HEK293 (cell line): ENCODE measurements at regions not wholly inside any gene's neighbourhood (a gene's known extent, or its start where the extent isn't known, plus 50 kb on each side); places are given as distances from the start of the nearest gene placed in this dataset.

Experiments
- CTCF ChIA-PET: fragments of 350-600 bp; formaldehyde crosslinking; extraction: SDS; loops from one replicate; lab custom pipeline; 2021; ENCODE audit warnings: antibody characterized with exemption; lab: Yijun Ruan, JAX
- POLR2A ChIA-PET: fragments of 300-600 bp; formaldehyde crosslinking; extraction: SDS; loops from one replicate; lab custom pipeline; 2020; ENCODE audit warnings: antibody characterized with exemption, inconsistent platforms; lab: Yijun Ruan, JAX
- H3K27ac ChIP-seq: fragments of 200-500 bp; sonication (Bioruptor generic); 2 replicates; pipeline ENCODE4 v1.5.1; 2014; ENCODE audit warnings: low read depth, low read length, control low read depth, inconsistent platforms; ENCODE audit errors: extremely low read depth
- H3K36me3 ChIP-seq, 2 experiments: fragments of 200-500 bp in 1 of 2; sonication (Bioruptor generic) in 1 of 2; 1 replicate in 1 of 2; 2 replicates in 1 of 2; pipeline ENCODE4 v1.5.1; 2014 to 2017; ENCODE audit warnings: inconsistent platforms in 2 of 2, low read length in 2 of 2; ENCODE audit not compliant: control insufficient read depth in 2 of 2, insufficient read depth in 1 of 2
- H3K4me1 ChIP-seq: fragments of 200-500 bp; sonication (Bioruptor generic); 2 replicates; pipeline ENCODE4 v1.5.1; 2014; ENCODE audit warnings: mild to moderate bottlenecking, low read length, inconsistent platforms; ENCODE audit not compliant: control insufficient read depth, insufficient read depth
- H3K4me3 ChIP-seq: 2 replicates; pipeline ENCODE4 v1.5.1; 2011; ENCODE audit warnings: low read depth, mild to moderate bottlenecking, control low read depth, low read length, moderate library complexity
- H3K9me3 ChIP-seq: fragments of 200-500 bp; sonication (Bioruptor generic); 2 replicates; pipeline ENCODE4 v1.5.1; 2014; ENCODE audit warnings: low read depth, low read length, inconsistent platforms; ENCODE audit not compliant: control insufficient read depth, insufficient read depth
- GLIS1 ChIP-seq: fragments of 450-650 bp; formaldehyde crosslinking; IDR thresholded peaks from 2 replicates; pipeline ENCODE4 v1.5.1; 2016; ENCODE audit warnings: missing biosample characterization, missing genetic modification characterization
- OSR2 ChIP-seq: fragments of 450-650 bp; formaldehyde crosslinking; IDR thresholded peaks from 2 replicates; pipeline ENCODE4 v1.5.1; 2016; ENCODE audit warnings: missing biosample characterization, missing genetic modification characterization
- PRDM1 ChIP-seq: fragments of 450-650 bp; formaldehyde crosslinking; IDR thresholded peaks from 2 replicates; pipeline ENCODE4; 2016; ENCODE audit warnings: missing biosample characterization, missing genetic modification characterization
- SP3 ChIP-seq: fragments of 450-650 bp; formaldehyde crosslinking; IDR thresholded peaks from 2 replicates; pipeline ENCODE4 v1.5.1; 2016; ENCODE audit warnings: missing biosample characterization, missing genetic modification characterization
- TRIM28 ChIP-seq: IDR thresholded peaks from 2 replicates; pipeline ENCODE4 v1.6.1; 2011; ENCODE audit warnings: low read length, control low read depth, borderline replicate concordance
- ZFHX2 ChIP-seq: fragments of 450-650 bp; formaldehyde crosslinking; conservative IDR thresholded peaks from 2 replicates; pipeline ENCODE4 v1.5.1; 2016; ENCODE audit warnings: missing biosample characterization, missing genetic modification characterization
- ZIC2 ChIP-seq: fragments of 450-650 bp; formaldehyde crosslinking; IDR thresholded peaks from 2 replicates; pipeline ENCODE4 v1.5.1; 2016; ENCODE audit warnings: missing biosample characterization, missing genetic modification characterization
- ZNF133 ChIP-seq: fragments of 450-650 bp; formaldehyde crosslinking; IDR thresholded peaks from 2 replicates; pipeline ENCODE4 v1.5.1; 2016; ENCODE audit warnings: missing biosample characterization, missing genetic modification characterization
- ZNF292 ChIP-seq: fragments of 450-650 bp; formaldehyde crosslinking; IDR thresholded peaks from 2 replicates; pipeline ENCODE4 v1.5.1; 2016; ENCODE audit warnings: low read depth, missing biosample characterization, missing genetic modification characterization, borderline replicate concordance
- ZNF350 ChIP-seq: fragments of 450-650 bp; formaldehyde crosslinking; IDR thresholded peaks from 2 replicates; pipeline ENCODE4 v1.5.0; 2017; ENCODE audit warnings: missing biosample characterization, mild to moderate bottlenecking, missing genetic modification characterization
- ZNF404 ChIP-seq: fragments of 450-650 bp; formaldehyde crosslinking; IDR thresholded peaks from 2 replicates; pipeline ENCODE4 v1.5.1; 2017; ENCODE audit warnings: missing biosample characterization, missing genetic modification characterization
- ZNF423 ChIP-seq: fragments of 450-650 bp; formaldehyde crosslinking; IDR thresholded peaks from 2 replicates; pipeline ENCODE4 v1.5.1; 2016; ENCODE audit warnings: missing biosample characterization, missing genetic modification characterization
- ZNF48 ChIP-seq: fragments of 450-650 bp; formaldehyde crosslinking; IDR thresholded peaks from 2 replicates; pipeline ENCODE4 v1.5.1; 2016; ENCODE audit warnings: missing biosample characterization, missing genetic modification characterization
- ZNF600 ChIP-seq: fragments of 450-650 bp; formaldehyde crosslinking; IDR thresholded peaks from 2 replicates; pipeline ENCODE4 v1.5.1; 2016; ENCODE audit warnings: missing biosample characterization, missing genetic modification characterization
- ZNF610 ChIP-seq: fragments of 450-650 bp; formaldehyde crosslinking; IDR thresholded peaks from 2 replicates; pipeline ENCODE4 v1.5.1; 2016; ENCODE audit warnings: missing biosample characterization, missing genetic modification characterization, borderline replicate concordance
- ZNF621 ChIP-seq: fragments of 450-650 bp; formaldehyde crosslinking; IDR thresholded peaks from 2 replicates; pipeline ENCODE4 v1.5.1; 2017; ENCODE audit warnings: missing biosample characterization, missing genetic modification characterization
- ZNF629 ChIP-seq: fragments of 450-650 bp; formaldehyde crosslinking; IDR thresholded peaks from 2 replicates; pipeline ENCODE4 v1.5.1; 2017; ENCODE audit warnings: missing biosample characterization, missing genetic modification characterization
- ZSCAN23 ChIP-seq: fragments of 450-650 bp; formaldehyde crosslinking; IDR thresholded peaks from 2 replicates; pipeline ENCODE4 v1.5.1; 2016; ENCODE audit warnings: missing biosample characterization, missing genetic modification characterization
- TF ChIP-seq, protein P1 (sequence below): fragments of 450-650 bp; formaldehyde crosslinking; IDR thresholded peaks from 2 replicates; pipeline ENCODE4 v1.5.1; 2017; ENCODE audit warnings: missing biosample characterization, missing genetic modification characterization
- TF ChIP-seq, protein P2 (sequence below): fragments of 450-650 bp; formaldehyde crosslinking; IDR thresholded peaks from 2 replicates; pipeline ENCODE4; 2016; ENCODE audit warnings: missing biosample characterization, missing genetic modification characterization
- TF ChIP-seq, protein P3 (sequence below): fragments of 450-650 bp; formaldehyde crosslinking; IDR thresholded peaks from 2 replicates; pipeline ENCODE4 v1.5.1; 2016; ENCODE audit warnings: missing biosample characterization, missing genetic modification characterization
- TF ChIP-seq, protein P4 (sequence below): fragments of 450-650 bp; formaldehyde crosslinking; IDR thresholded peaks from 2 replicates; pipeline ENCODE4 v1.5.1; 2016; ENCODE audit warnings: missing biosample characterization, missing genetic modification characterization
- TF ChIP-seq, protein P5 (sequence below): fragments of 450-650 bp; formaldehyde crosslinking; IDR thresholded peaks from 2 replicates; pipeline ENCODE4 v1.5.1; 2016; ENCODE audit warnings: missing biosample characterization, missing genetic modification characterization, borderline replicate concordance
- TF ChIP-seq, protein P6 (sequence below): fragments of 450-650 bp; formaldehyde crosslinking; IDR thresholded peaks from 2 replicates; pipeline ENCODE4 v1.5.1; 2017; ENCODE audit warnings: missing biosample characterization, missing genetic modification characterization

DNA sequence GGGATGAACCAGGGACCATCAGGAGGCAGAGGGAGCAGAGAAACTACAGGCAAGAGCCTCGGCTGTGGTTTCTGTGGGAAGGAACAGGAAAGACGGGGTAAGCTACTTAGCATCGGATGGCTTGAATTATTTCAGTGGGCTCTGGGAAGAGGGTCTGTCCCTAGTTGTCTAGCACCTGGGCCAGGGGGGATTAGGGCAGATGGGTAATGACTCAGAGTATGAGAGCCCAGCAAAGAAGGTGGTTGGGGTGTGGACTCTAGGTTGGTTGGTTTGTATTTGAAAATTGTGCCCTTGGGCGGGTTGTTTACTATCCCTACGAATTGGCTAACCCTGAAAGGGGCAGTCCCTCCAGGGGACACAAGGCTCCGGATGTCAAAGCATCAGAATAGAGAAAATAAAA, 148.5 kb upstream of the TAB2 start:
- TF ChIP-seq, protein P1, sequence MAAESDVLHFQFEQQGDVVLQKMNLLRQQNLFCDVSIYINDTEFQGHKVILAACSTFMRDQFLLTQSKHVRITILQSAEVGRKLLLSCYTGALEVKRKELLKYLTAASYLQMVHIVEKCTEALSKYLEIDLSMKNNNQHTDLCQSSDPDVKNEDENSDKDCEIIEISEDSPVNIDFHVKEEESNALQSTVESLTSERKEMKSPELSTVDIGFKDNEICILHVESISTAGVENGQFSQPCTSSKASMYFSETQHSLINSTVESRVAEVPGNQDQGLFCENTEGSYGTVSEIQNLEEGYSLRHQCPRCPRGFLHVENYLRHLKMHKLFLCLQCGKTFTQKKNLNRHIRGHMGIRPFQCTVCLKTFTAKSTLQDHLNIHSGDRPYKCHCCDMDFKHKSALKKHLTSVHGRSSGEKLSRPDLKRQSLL (tag by site-specific recombination): no peak
- TF ChIP-seq, protein P2, sequence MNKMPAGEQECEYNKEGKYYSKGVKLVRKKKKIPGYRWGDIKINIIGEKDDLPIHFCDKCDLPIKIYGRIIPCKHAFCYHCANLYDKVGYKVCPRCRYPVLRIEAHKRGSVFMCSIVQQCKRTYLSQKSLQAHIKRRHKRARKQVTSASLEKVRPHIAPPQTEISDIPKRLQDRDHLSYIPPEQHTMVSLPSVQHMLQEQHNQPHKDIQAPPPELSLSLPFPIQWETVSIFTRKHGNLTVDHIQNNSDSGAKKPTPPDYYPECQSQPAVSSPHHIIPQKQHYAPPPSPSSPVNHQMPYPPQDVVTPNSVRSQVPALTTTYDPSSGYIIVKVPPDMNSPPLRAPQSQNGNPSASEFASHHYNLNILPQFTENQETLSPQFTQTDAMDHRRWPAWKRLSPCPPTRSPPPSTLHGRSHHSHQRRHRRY (tag by site-specific recombination): no peak
- no peak for TF ChIP-seq ZSCAN23 (tag by site-specific recombination)
- TF ChIP-seq ZNF610: no peak
- TF ChIP-seq OSR2 (tag by site-specific recombination): no peak
- TF ChIP-seq ZFHX2 (tag by site-specific recombination): no peak
- TF ChIP-seq, protein P3, sequence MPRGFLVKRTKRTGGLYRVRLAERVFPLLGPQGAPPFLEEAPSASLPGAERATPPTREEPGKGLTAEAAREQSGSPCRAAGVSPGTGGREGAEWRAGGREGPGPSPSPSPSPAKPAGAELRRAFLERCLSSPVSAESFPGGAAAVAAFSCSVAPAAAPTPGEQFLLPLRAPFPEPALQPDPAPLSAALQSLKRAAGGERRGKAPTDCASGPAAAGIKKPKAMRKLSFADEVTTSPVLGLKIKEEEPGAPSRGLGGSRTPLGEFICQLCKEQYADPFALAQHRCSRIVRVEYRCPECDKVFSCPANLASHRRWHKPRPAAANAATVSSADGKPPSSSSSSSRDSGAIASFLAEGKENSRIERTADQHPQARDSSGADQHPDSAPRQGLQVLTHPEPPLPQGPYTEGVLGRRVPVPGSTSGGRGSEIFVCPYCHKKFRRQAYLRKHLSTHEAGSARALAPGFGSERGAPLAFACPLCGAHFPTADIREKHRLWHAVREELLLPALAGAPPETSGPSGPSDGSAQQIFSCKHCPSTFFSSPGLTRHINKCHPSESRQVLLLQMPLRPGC (tag by site-specific recombination): no peak
- no peak for TF ChIP-seq ZNF404 (tag by site-specific recombination)
- no peak for TF ChIP-seq PRDM1
- TF ChIP-seq, protein P4, sequence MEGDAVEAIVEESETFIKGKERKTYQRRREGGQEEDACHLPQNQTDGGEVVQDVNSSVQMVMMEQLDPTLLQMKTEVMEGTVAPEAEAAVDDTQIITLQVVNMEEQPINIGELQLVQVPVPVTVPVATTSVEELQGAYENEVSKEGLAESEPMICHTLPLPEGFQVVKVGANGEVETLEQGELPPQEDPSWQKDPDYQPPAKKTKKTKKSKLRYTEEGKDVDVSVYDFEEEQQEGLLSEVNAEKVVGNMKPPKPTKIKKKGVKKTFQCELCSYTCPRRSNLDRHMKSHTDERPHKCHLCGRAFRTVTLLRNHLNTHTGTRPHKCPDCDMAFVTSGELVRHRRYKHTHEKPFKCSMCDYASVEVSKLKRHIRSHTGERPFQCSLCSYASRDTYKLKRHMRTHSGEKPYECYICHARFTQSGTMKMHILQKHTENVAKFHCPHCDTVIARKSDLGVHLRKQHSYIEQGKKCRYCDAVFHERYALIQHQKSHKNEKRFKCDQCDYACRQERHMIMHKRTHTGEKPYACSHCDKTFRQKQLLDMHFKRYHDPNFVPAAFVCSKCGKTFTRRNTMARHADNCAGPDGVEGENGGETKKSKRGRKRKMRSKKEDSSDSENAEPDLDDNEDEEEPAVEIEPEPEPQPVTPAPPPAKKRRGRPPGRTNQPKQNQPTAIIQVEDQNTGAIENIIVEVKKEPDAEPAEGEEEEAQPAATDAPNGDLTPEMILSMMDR: no peak
- no peak for TF ChIP-seq ZNF48 (tag by site-specific recombination)
- TF ChIP-seq ZNF350 (tag by site-specific recombination): no peak
- no peak for TF ChIP-seq ZNF629 (tag by site-specific recombination)
- no peak for TF ChIP-seq ZNF292 (tag by site-specific recombination)
- TF ChIP-seq ZIC2: no peak
- Histone ChIP-seq H3K27ac (no peak overlapping the region), H3K4me1 (peaks cover 4% of the 10 kb centered on the region; the same call in 1 of the 2 replicates), H3K9me3 (no peaks in the 10 kb centered on the region), H3K36me3 (no peaks in the 10 kb centered on the region), H3K4me3 (no peak overlapping the region)
- POLR2A ChIA-PET: no interaction called here
- CTCF ChIA-PET: interaction anchor here (0.7 kb wide), 1 partner anchor 45 kb away, joined by 3 read pairs; no protein-coding TSS in a partner anchor

DNA sequence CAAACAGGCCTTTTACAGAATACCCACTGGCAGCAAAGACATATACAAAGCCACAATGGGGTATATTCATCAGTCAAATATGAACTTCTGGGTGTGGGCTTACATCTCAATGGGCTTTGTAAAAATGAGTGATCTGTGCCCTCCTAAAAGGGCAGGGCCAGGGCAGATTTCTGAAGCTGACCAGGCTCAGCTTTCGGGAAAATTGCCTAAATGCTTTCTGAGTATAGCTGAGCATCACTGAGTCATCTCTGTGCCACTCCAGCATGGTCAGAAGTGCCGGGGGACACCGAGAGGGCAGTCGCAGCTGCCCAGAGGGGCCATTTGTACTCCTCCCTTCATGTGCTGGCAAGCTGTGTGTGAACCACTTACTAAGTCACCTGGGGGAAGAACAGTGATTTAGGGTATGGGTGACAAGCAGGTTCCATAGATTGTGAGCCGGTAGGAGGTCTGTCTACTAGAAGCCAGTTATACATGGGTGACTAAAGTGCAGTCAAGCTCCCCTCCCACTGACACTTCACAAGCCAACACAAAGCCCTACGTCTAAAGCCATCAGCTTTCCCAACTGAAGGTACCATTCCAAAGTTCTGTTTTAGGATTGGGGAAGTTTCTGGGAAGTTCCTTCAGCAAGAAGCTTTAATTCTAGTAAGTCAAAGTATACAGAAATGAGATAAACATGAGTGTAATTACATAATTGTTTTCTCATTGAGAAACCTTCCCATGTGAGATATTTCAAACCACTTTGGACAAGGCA, 147.6 kb upstream of the TAB2 start:
- ChIA-PET POLR2A (no interaction called here), CTCF (interaction anchor here (0.6 to 0.7 kb wide), 4 partner anchors 43 to 323 kb away, joined by 3 read pairs; no protein-coding TSS in a partner anchor)
- H3K9me3 ChIP-seq: no peaks in the 10 kb centered on the region
- no peak overlapping the region for H3K4me3 ChIP-seq
- no peaks in the 10 kb centered on the region for H3K36me3 ChIP-seq
- peaks cover 4% of the 10 kb centered on the region; the same call in 1 of the 2 replicates for H3K4me1 ChIP-seq
- TF ChIP-seq ZNF621 (tag by site-specific recombination) (no peak), ZNF600 (tag by site-specific recombination) (0 out of 2 replicates have a peak, but pooled peaks have one; percentile 12), TRIM28 (no peak), ZNF133 (tag by site-specific recombination) (peak; percentile 45; the same call in 1 of the 2 replicates), GLIS1 (tag by site-specific recombination) (no peak), ZIC2 (peak; percentile 75), SP3 (no peak), ZNF423 (tag by site-specific recombination) (0 out of 2 replicates have a peak, but pooled peaks have one; percentile 16)
- TF ChIP-seq, protein P5, sequence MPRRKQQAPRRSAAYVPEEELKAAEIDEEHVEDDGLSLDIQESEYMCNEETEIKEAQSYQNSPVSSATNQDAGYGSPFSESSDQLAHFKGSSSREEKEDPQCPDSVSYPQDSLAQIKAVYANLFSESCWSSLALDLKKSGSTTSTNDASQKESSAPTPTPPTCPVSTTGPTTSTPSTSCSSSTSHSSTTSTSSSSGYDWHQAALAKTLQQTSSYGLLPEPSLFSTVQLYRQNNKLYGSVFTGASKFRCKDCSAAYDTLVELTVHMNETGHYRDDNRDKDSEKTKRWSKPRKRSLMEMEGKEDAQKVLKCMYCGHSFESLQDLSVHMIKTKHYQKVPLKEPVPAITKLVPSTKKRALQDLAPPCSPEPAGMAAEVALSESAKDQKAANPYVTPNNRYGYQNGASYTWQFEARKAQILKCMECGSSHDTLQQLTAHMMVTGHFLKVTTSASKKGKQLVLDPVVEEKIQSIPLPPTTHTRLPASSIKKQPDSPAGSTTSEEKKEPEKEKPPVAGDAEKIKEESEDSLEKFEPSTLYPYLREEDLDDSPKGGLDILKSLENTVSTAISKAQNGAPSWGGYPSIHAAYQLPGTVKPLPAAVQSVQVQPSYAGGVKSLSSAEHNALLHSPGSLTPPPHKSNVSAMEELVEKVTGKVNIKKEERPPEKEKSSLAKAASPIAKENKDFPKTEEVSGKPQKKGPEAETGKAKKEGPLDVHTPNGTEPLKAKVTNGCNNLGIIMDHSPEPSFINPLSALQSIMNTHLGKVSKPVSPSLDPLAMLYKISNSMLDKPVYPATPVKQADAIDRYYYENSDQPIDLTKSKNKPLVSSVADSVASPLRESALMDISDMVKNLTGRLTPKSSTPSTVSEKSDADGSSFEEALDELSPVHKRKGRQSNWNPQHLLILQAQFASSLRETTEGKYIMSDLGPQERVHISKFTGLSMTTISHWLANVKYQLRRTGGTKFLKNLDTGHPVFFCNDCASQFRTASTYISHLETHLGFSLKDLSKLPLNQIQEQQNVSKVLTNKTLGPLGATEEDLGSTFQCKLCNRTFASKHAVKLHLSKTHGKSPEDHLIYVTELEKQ (tag by site-specific recombination): no peak
- TF ChIP-seq, protein P6, sequence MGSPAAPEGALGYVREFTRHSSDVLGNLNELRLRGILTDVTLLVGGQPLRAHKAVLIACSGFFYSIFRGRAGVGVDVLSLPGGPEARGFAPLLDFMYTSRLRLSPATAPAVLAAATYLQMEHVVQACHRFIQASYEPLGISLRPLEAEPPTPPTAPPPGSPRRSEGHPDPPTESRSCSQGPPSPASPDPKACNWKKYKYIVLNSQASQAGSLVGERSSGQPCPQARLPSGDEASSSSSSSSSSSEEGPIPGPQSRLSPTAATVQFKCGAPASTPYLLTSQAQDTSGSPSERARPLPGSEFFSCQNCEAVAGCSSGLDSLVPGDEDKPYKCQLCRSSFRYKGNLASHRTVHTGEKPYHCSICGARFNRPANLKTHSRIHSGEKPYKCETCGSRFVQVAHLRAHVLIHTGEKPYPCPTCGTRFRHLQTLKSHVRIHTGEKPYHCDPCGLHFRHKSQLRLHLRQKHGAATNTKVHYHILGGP (tag by site-specific recombination): no peak
- no peak overlapping the region for H3K27ac ChIP-seq
